ENCODE measurements at regions not wholly inside any gene's neighbourhood (a gene's known extent, or its start where the extent isn't known, plus 50 kb on each side); places are given as distances from the start of the nearest gene placed in this dataset.

GRCh38 chr6:14747881-14748520 lies 497.9 kb upstream of the JARID2 start:
- H3K36me3 ChIP-seq (ENCODE audit: insufficient read depth, low read length): no peaks in the 10 kb centered on the region
- H3K27ac ChIP-seq (ENCODE audit: low read length): no peak overlapping the region
- H3K79me2 ChIP-seq (replicated peaks; ENCODE audit: insufficient read depth, low read length): no peaks in the 10 kb centered on the region
- TF ChIP-seq SMC3 (conservative IDR thresholded peaks at IDR 0.05; ENCODE audit: poor library complexity) (no peak), RAD21 (conservative IDR thresholded peaks at IDR 0.05) (no peak), POLR2AphosphoS5 (IDR thresholded peaks at IDR 0.05) (no peak), CTCF (IDR thresholded peaks at IDR 0.05; ENCODE audit: poor library complexity, severe bottlenecking) (no peak), REST (IDR thresholded peaks at IDR 0.05; ENCODE audit: borderline replicate concordance) (no peak), EZH2 (IDR thresholded peaks at IDR 0.05; ENCODE audit: borderline replicate concordance, insufficient read depth, low read length, poor library complexity, severe bottlenecking) (no peak)
- no peak overlapping the region for H3K4me2 ChIP-seq (ENCODE audit: low read length)
- no peak overlapping the region for H3K4me3 ChIP-seq (ENCODE audit: low read length)
- no peak overlapping the region for H2AFZ ChIP-seq (ENCODE audit: low read depth, low read length)
- no peaks in the 10 kb centered on the region for H3K27me3 ChIP-seq (ENCODE audit: insufficient read depth, low read depth, low read length)
- no peaks in the 10 kb centered on the region for H3K9me3 ChIP-seq (ENCODE audit: low read length)
- H3K9ac ChIP-seq (ENCODE audit: low read length): no peak overlapping the region
- no peaks in the 10 kb centered on the region for H3K9me2 ChIP-seq (ENCODE audit: insufficient read depth, low read length)
- no peaks in the 10 kb centered on the region for H3F3A ChIP-seq (ENCODE audit: insufficient read depth, low read length, poor library complexity, severe bottlenecking)
- no peaks in the 10 kb centered on the region for H4K20me1 ChIP-seq (ENCODE audit: insufficient read depth)

GRCh38 chr6:14748679-14749078 lies 497.2 kb upstream of the JARID2 start:
- Histone ChIP-seq H3K9me3 (ENCODE audit: low read length) (no peaks in the 10 kb centered on the region), H3K9ac (ENCODE audit: low read length) (no peak overlapping the region), H4K20me1 (ENCODE audit: insufficient read depth) (no peaks in the 10 kb centered on the region), H3K9me2 (ENCODE audit: insufficient read depth, low read length) (no peaks in the 10 kb centered on the region), H3K4me3 (ENCODE audit: low read length) (no peak overlapping the region), H3K36me3 (ENCODE audit: insufficient read depth, low read length) (no peaks in the 10 kb centered on the region), H3K27ac (ENCODE audit: low read length) (no peak overlapping the region), H3K79me2 (replicated peaks; ENCODE audit: insufficient read depth, low read length) (no peaks in the 10 kb centered on the region), H3K4me2 (ENCODE audit: low read length) (no peak overlapping the region), H2AFZ (ENCODE audit: low read depth, low read length) (no peak overlapping the region), H3K27me3 (ENCODE audit: insufficient read depth, low read depth, low read length) (no peaks in the 10 kb centered on the region), H3F3A (ENCODE audit: insufficient read depth, low read length, poor library complexity, severe bottlenecking) (no peaks in the 10 kb centered on the region)
- TF ChIP-seq EZH2 (IDR thresholded peaks at IDR 0.05; ENCODE audit: borderline replicate concordance, insufficient read depth, low read length, poor library complexity, severe bottlenecking) (no peak), RAD21 (conservative IDR thresholded peaks at IDR 0.05) (no peak), REST (IDR thresholded peaks at IDR 0.05; ENCODE audit: borderline replicate concordance) (no peak), POLR2AphosphoS5 (IDR thresholded peaks at IDR 0.05) (no peak), EP300 (conservative IDR thresholded peaks at IDR 0.05; ENCODE audit: poor library complexity, severe bottlenecking) (no peak), CTCF (IDR thresholded peaks at IDR 0.05; ENCODE audit: poor library complexity, severe bottlenecking) (no peak), TAF1 (IDR thresholded peaks at IDR 0.05; ENCODE audit: low read depth) (no peak), MXI1 (conservative IDR thresholded peaks at IDR 0.05; ENCODE audit: poor library complexity, severe bottlenecking) (no peak), SMC3 (conservative IDR thresholded peaks at IDR 0.05; ENCODE audit: poor library complexity) (no peak)
